Activated T-cell treated with anti-CD3 and anti-CD28 coated beads, Interleukin-2, amount 50 U/mL, for 72 hours (primary cell): ENCODE measurements at regions not wholly inside any gene's neighbourhood (a gene's known extent, or its start where the extent isn't known, plus 50 kb on each side); places are given as distances from the start of the nearest gene placed in this dataset.
"Not testable (repeated sequence)": the region's sequence is repeated elsewhere in the genome, so short reads cannot be mapped to it uniquely, and the experiment has no call there.

ENCODE experiments used
- ATAC-seq, 2 donors: fragments of 150-1000 bp; cut with Tn5 transposase; replicated peaks in 1 of 2; 2 replicates each; pipeline ENCODE4 v1.10.0; 2021; ENCODE audit warnings: moderate library complexity in 2 of 2, mild to moderate bottlenecking in 1 of 2
- DNase-seq, 2 donors: peaks; one replicate each; pipeline ENCODE4 v3.0.0; 2021 to 2022; ENCODE audit warnings: mixed read lengths in 1 of 2
- H3K27ac Mint-ChIP-seq: one replicate; pipeline ENCODE4 v1.8.0; 2022; ENCODE audit warnings: mild to moderate bottlenecking, moderate library complexity, mixed read lengths
- H3K27me3 Mint-ChIP-seq: one replicate; pipeline ENCODE4 v1.8.0; 2022; ENCODE audit warnings: low read depth, mixed read lengths
- H3K36me3 Mint-ChIP-seq, 2 donors: one replicate each; pipeline ENCODE4 v1.8.0; 2022; ENCODE audit warnings: mixed read lengths in 2 of 2, mild to moderate bottlenecking in 1 of 2; ENCODE audit not compliant: insufficient read depth in 2 of 2
- H3K4me1 Mint-ChIP-seq: one replicate; pipeline ENCODE4 v1.8.0; 2022; ENCODE audit warnings: low read depth, mixed read lengths
- H3K4me3 Mint-ChIP-seq, 2 donors: one replicate each; pipeline ENCODE4 v1.8.0; 2022; ENCODE audit warnings: mild to moderate bottlenecking in 2 of 2, mixed read lengths in 2 of 2, moderate library complexity in 2 of 2
- H3K9me3 Mint-ChIP-seq, 2 donors: one replicate each; pipeline ENCODE4 v1.8.0; 2022; ENCODE audit warnings: mixed read lengths in 2 of 2

GRCh38 chr15:69758291-69758771, 305.7 kb downstream of the RPLP1 start:
- H3K4me1 Mint-ChIP-seq, result peaks cover 97% of the 10 kb centered on the region
- H3K4me3 Mint-ChIP-seq, result peak overlapping the region; percentile 77 to 86
- peaks cover 14% of the 10 kb centered on the region for H3K27me3 Mint-ChIP-seq
- DNase-seq (no peak), ATAC-seq (no peak)
- H3K36me3 Mint-ChIP-seq, result peaks cover 23% of the 10 kb centered on the region in 2 donors
- H3K27ac Mint-ChIP-seq, result peak overlapping the region; percentile 74
- H3K9me3 Mint-ChIP-seq, result peaks cover 9 to 16% of the 10 kb centered on the region in 2 donors

GRCh38 chr15:69758810-69759790, 306.5 kb downstream of the RPLP1 start:
- peak; percentile 53 to 57 for ATAC-seq
- H3K4me3 Mint-ChIP-seq, result peak overlapping the region; percentile 77 to 86
- peaks cover 16 to 18% of the 10 kb centered on the region in 2 donors for H3K36me3 Mint-ChIP-seq
- DNase-seq, result peak; percentile 89 to 94
- H3K27me3 Mint-ChIP-seq, result peaks cover 15% of the 10 kb centered on the region
- peak overlapping the region; percentile 74 for H3K27ac Mint-ChIP-seq
- H3K4me1 Mint-ChIP-seq, result peaks cover 90% of the 10 kb centered on the region
- peaks cover 9 to 11% of the 10 kb centered on the region in 2 donors for H3K9me3 Mint-ChIP-seq

- Mint-ChIP-seq H3K36me3 (peaks cover 8 to 10% of the 10 kb centered on the region in 2 donors), H3K27me3 (peaks cover 9% of the 10 kb centered on the region), H3K4me3 (peak overlapping the region; percentile 68 to 86), H3K27ac (peak overlapping the region; percentile 91), H3K4me1 (peaks cover 77% of the 10 kb centered on the region), H3K9me3 (peaks cover 4 to 6% of the 10 kb centered on the region in 2 donors)
- DNase-seq (peak; percentile 26 to 35), ATAC-seq (peak in 1 of 2 donors; percentile 0)
Observed at GRCh38 chr15:69760258-69760845, 307.7 kb downstream of the RPLP1 start.

GRCh38 chr15:69760890-69761568, 308.4 kb downstream of the RPLP1 start:
- peaks cover 4 to 6% of the 10 kb centered on the region in 2 donors for H3K9me3 Mint-ChIP-seq
- DNase-seq (peak; percentile 84 to 88), ATAC-seq (peak; percentile 65 to 70)
- H3K27ac Mint-ChIP-seq, result peak overlapping the region; percentile 91
- peaks cover 9% of the 10 kb centered on the region for H3K27me3 Mint-ChIP-seq
- H3K4me1 Mint-ChIP-seq, result peaks cover 75% of the 10 kb centered on the region
- peaks cover 8 to 10% of the 10 kb centered on the region in 2 donors for H3K36me3 Mint-ChIP-seq
- peak overlapping the region; percentile 71 to 86 for H3K4me3 Mint-ChIP-seq

GRCh38 chr15:69762373-69763148, 309.9 kb downstream of the RPLP1 start:
- Mint-ChIP-seq H3K36me3 (peaks cover 10 to 12% of the 10 kb centered on the region in 2 donors), H3K4me3 (no peak overlapping the region), H3K27me3 (peaks cover 9% of the 10 kb centered on the region), H3K4me1 (peaks cover 64% of the 10 kb centered on the region), H3K27ac (no peak overlapping the region), H3K9me3 (peaks cover 4 to 6% of the 10 kb centered on the region in 2 donors)
- ATAC-seq (no peak), DNase-seq (no peak)

DNA sequence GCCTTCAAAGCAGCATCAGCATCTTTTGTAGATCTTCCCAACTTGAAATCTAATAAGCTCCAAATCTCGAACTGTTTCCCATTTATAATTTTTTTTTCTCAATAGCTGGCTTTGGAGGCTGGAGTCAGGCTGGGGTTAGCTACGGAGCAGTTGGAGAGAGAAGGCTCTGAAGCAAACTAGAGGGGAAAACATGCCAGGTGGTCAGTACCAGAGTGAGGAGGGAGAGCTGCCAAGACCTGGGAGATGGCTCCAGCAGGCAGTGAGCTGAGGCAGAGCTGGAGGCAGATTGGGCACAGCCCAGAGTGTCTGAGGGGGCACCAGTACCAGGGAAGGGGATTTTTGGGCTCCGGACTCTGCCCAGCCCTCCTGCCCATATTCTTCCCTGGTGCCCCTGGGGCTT, 311.2 kb downstream of the RPLP1 start:
- Mint-ChIP-seq H3K9me3 (peaks cover 4 to 6% of the 10 kb centered on the region in 2 donors), H3K36me3 (peaks cover 10 to 12% of the 10 kb centered on the region in 2 donors), H3K4me1 (peaks cover 53% of the 10 kb centered on the region), H3K27me3 (peaks cover 9% of the 10 kb centered on the region), H3K27ac (no peak overlapping the region), H3K4me3 (no peak overlapping the region)
- ATAC-seq (no peak), DNase-seq (no peak)

- no peak for ATAC-seq
- no peak overlapping the region for H3K4me3 Mint-ChIP-seq
- no peak for DNase-seq
- H3K27me3 Mint-ChIP-seq, result peaks cover 22% of the 10 kb centered on the region
- no peak overlapping the region for H3K27ac Mint-ChIP-seq
- H3K9me3 Mint-ChIP-seq, result peaks cover 3 to 4% of the 10 kb centered on the region in 2 donors
- peaks cover 7 to 14% of the 10 kb centered on the region in 2 donors for H3K36me3 Mint-ChIP-seq
- peaks cover 41% of the 10 kb centered on the region for H3K4me1 Mint-ChIP-seq
Observed at GRCh38 chr15:69766156-69766555, 313.5 kb downstream of the RPLP1 start.

DNA sequence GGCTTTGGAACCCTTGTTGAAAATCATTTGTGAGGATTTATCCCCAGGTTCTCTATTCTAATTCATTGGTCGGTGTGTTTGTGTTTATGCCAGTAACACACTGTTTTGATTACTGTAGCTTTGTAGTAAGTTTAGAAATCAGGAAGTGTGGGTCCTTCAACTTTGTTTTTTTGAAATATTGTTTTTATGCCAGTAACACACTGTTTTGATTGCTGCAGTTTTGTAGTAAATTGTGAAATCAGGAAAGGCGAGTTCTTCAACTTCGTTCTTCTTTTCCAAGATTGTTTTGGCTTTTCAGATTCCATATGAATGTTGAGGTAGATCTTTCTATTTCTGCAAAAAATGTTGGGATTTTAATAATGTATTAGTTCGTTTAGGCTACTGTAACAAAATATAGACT, 314.6 kb downstream of the RPLP1 start:
- no peak overlapping the region for H3K27ac Mint-ChIP-seq
- peaks cover 31% of the 10 kb centered on the region for H3K27me3 Mint-ChIP-seq
- peaks cover 30% of the 10 kb centered on the region for H3K4me1 Mint-ChIP-seq
- ATAC-seq (no peak), DNase-seq (no peak)
- no peak overlapping the region for H3K4me3 Mint-ChIP-seq
- peaks cover 5 to 6% of the 10 kb centered on the region in 2 donors for H3K9me3 Mint-ChIP-seq
- H3K36me3 Mint-ChIP-seq, result peaks cover 3 to 14% of the 10 kb centered on the region in 2 donors

- DNase-seq, H3K9me3 Mint-ChIP-seq, ATAC-seq, H3K27ac Mint-ChIP-seq, H3K4me3 Mint-ChIP-seq: not testable (repeated sequence)
- peaks cover 26% of the 10 kb centered on the region for H3K27me3 Mint-ChIP-seq
- peaks cover 6 to 19% of the 10 kb centered on the region in 2 donors for H3K36me3 Mint-ChIP-seq
- peaks cover 21% of the 10 kb centered on the region for H3K4me1 Mint-ChIP-seq
Observed at GRCh38 chr15:69769336-69769735, 316.7 kb downstream of the RPLP1 start.

DNA sequence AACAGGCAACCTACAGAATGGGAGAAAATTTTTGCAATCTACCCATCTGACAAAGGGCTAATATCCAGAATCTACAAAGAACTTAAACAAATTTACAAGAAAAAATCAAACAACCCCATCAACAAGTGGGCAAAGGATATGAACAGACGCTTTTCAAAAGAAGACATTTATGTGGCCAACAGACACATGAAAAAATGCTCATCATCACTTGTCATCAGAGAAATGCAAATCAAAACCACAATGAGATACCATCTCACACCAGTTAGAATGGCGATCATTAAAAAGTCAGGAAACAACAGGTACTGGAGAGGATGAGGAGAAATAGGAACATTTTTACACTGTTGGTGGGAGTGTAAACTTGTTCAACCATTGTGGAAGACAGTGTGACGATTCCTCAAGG, 321.6 kb downstream of the RPLP1 start:
- not testable (repeated sequence) for H3K27ac Mint-ChIP-seq, H3K4me1 Mint-ChIP-seq, ATAC-seq, H3K4me3 Mint-ChIP-seq, DNase-seq
- Mint-ChIP-seq H3K27me3 (peaks cover 25% of the 10 kb centered on the region), H3K9me3 (peaks cover 7 to 12% of the 10 kb centered on the region in 2 donors), H3K36me3 (peaks cover 7 to 22% of the 10 kb centered on the region in 2 donors)

- Mint-ChIP-seq H3K36me3 (peaks cover 7 to 21% of the 10 kb centered on the region in 2 donors), H3K27me3 (peaks cover 21% of the 10 kb centered on the region), H3K9me3 (peaks cover 7 to 12% of the 10 kb centered on the region in 2 donors)
- ATAC-seq, H3K4me1 Mint-ChIP-seq, H3K27ac Mint-ChIP-seq, DNase-seq, H3K4me3 Mint-ChIP-seq: not testable (repeated sequence)
Observed at GRCh38 chr15:69774711-69775110, 322.1 kb downstream of the RPLP1 start.

DNA sequence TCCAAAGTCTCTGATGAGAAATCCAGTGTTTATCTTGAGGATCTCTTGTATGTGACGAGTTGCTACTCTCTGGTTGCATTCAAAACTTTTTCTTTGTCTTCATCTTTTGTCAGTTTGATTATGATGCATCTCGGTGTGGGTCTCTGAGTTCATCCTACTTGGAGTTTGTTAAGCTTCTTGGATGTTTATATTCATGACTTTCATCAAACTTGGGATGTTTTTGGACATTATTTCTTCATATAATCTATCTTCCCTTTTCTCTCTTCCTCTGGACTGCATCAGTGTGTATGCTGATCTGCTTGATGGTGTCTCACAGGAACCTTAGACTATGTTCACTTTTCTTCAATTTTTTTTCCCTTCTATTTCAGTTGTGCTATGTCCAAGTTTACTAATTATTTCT, 320.4 kb downstream of the TLE3 start:
- Mint-ChIP-seq H3K27ac (no peak overlapping the region), H3K27me3 (peaks cover 3% of the 10 kb centered on the region), H3K36me3 (peaks cover 6 to 11% of the 10 kb centered on the region in 2 donors), H3K9me3 (peaks cover 2 to 6% of the 10 kb centered on the region in 2 donors), H3K4me3 (no peak overlapping the region), H3K4me1 (peaks cover 10% of the 10 kb centered on the region)
- DNase-seq (no peak), ATAC-seq (no peak)
